HG02759 (cell line): ENCODE measurements at regions not wholly inside any gene's neighbourhood (a gene's known extent, or its start where the extent isn't known, plus 50 kb on each side); places are given as distances from the start of the nearest gene placed in this dataset.
"Not testable (repeated sequence)": the region's sequence is repeated elsewhere in the genome, so short reads cannot be mapped to it uniquely, and the experiment has no call there.

Experiments used
- ATAC-seq: cut with Tn5 transposase; IDR thresholded peaks from one replicate; pipeline ENCODE4 v1.9.1; 2021; ENCODE audit warnings: mild to moderate bottlenecking, moderate library complexity; ENCODE audit not compliant: unreplicated experiment

DNA sequence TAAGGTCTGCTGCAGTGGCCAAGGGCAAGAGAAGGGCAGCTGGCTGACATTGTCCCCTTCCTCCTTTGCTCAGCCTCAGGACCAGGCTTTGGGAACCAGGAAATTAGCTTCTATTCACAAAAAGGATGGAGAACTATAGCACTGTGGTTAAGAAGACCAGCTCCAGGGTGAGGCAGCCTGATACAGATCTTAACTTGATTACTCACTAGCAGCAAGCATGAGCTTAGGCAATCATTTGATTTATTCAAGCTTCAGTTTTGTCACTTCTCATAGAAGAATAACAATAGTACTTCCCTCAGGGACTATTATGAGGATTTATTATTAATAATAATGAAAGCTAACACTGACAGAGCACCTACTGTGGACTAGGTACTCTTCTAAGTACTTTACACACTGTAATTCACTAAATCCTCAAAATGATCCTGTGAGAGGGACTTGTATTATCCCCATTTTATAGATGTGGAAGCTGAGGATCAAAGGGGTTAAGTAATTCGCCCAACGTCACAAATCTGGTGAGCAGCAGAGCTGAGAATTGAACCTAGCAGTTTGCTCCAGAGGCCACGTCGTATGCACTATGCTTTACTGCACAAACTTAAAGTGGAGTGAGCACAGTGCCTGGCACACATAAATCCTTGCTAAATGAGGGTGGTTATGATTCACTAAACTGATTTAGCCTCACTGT, 130.4 kb upstream of the PAK3 start:
- ATAC-seq, result no peak

DNA sequence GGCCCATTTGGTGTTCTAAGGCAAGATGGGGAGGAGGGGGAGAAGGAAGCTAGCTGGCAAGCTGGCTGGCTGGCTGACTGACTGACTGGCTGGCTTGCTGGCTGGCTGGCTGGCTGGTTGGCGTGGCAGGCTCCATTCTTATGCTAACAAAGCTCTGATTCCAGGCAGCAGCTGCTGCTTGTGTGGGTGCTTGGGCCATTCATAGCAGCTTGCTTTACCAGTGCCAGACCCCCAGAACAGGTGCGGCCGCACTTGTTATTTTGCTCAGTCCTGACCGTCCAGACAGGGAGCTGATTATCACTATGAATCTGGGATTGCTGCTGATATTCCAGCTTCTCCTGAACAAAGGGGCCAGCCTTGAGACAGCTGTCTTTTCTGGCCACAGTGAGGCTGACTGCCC, 131.2 kb upstream of the PAK3 start:
- no peak for ATAC-seq

DNA sequence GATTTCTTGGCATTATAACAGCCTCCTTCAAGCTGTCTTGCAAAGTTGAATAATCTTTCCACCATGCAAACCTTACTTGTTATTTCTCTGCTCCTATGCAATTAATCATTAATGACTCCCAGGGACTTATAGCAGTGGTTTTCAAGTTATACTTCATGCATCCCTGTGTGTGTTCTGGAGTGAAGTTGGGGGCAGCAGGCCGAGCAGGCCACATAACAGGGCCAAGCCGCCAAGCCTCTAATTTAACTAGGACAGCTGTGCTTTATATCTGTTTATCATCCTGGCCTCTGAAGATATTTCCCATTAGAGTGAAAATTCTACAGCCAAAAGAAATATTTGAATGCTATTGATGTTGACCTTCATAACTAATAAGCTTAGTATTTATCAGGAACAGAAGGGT, 133.5 kb upstream of the PAK3 start:
- ATAC-seq, result no peak

GRCh38 chrX:110955706-110956105, 140.3 kb upstream of the PAK3 start:
- ATAC-seq, result no peak

DNA sequence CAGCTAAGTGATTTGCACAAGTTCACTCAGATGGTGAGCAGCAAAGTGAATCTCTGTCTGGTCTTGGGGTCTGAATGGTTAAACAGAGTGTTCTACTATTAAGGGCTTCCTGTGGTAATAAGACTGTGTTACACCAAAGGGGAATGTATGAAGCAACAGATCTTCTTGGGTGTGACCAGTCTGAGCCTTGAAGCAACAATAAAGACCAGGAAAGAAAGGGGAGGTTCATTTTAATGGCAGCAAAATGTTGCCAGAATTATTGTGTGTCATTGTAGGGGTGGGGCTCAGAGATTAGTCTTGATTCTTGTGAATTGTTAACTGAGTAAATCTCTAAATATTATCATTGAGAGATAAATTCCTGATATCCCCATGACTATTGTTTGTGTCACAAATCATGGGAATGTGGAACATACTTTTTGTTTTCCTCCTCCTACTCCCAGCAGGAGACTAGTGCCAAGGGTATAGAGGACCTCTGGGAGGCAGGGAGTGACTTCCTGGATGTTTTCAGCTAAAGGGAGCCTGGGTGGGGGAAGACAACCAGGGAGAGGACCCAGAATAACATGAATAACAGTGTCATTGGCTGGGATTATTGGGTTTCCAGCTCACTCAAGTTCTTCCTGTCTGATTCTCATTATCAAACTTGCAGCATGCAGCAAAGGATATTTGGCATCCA, 141.4 kb upstream of the PAK3 start:
- no peak for ATAC-seq

- ATAC-seq, result no peak
Measured at GRCh38 chrX:110951472-110952269, 144.3 kb upstream of the PAK3 start.

GRCh38 chrX:110944751-110945675, 149.4 kb upstream of the CHRDL1 start:
- no peak for ATAC-seq

- no peak for ATAC-seq
Measured at GRCh38 chrX:110944311-110944750, 148.7 kb upstream of the CHRDL1 start.

- ATAC-seq, result no peak
Measured at GRCh38 chrX:110941906-110942305, 146.3 kb upstream of the CHRDL1 start.

DNA sequence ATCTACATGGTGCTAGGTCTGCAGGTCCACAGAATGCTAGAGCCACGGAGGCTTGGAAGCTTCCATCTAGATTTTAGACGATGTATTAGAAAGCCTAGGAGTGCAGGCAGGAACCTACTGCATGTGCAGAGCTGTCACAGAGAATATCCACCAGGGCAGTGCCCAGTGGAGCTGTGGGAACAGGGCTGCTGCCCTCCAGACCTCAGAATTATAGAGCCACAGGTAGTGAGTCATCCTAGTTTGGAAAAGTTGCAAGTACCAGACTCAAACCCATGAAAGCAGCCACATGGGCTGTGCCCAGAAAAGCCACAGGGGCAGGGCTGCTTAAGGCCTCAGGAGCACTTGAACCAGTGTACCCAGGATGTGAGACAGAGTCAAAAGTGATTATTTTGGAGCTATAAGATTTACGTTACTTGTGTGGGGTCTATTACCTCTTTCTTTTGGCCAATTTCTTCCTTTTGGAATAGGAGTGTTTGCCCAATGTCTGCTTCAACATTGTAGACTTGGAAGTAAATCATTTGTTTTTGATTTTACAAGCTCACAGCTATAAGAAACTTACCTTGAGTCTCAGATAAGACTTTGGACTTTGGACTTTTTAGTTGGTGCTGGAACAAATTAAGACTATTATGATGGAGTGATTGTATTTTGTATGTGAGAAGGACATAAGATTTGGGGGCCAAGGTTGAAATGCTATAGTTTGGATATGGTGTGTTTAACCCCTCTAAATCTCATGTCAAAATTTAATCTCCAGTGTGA, 143.5 kb upstream of the CHRDL1 start:
- no peak for ATAC-seq

GRCh38 chrX:110924871-110925270, 129.3 kb upstream of the CHRDL1 start:
- ATAC-seq, result no peak

DNA sequence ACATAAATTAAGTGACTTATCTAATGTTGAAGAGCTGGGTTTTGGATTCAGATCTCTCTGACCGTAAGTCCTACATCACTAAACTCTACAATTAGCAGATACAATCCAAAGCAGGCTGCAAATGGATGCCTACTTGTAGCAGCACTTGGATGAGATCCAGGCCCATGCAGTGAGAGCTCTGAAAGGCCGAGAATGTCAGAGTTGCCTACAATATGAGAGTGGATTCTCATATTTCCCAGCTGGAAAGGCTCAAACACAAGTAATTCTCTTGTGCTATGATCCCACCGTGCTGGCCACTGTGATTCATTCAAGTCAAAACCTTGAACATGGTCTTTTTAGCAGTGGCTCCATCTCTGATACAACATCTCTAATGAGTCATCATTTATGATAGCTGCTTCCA, 125.4 kb upstream of the CHRDL1 start:
- no peak for ATAC-seq

GRCh38 chrX:110915570-110915969, 120.0 kb upstream of the CHRDL1 start:
- no peak for ATAC-seq

DNA sequence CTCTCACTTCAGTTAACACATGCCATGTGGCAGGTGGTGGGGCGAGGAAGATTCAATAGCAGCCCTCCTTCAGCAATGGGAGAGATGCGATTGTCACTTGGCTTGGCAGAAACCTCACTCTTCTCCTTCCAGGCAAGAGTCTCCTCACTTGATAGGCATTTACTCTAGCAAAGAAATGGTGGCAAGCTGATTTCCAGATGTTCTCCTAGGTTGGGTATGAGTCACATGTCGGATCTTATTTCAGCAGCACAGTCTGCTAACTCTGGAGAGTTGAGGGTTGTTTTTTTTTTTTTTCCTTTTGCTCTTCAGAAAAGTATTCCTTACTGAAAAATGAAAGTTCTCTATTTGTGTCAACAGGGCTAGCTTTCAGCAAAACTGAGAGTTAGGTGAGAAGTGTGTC, 119.5 kb upstream of the CHRDL1 start:
- ATAC-seq, result no peak

GRCh38 chrX:110914281-110914680, 118.7 kb upstream of the CHRDL1 start:
- no peak for ATAC-seq

- ATAC-seq, result not testable (repeated sequence)
Measured at GRCh38 chrX:110904747-110905146, 109.1 kb upstream of the CHRDL1 start.

- no peak for ATAC-seq
Measured at GRCh38 chrX:110881971-110882370, 86.4 kb upstream of the CHRDL1 start.

DNA sequence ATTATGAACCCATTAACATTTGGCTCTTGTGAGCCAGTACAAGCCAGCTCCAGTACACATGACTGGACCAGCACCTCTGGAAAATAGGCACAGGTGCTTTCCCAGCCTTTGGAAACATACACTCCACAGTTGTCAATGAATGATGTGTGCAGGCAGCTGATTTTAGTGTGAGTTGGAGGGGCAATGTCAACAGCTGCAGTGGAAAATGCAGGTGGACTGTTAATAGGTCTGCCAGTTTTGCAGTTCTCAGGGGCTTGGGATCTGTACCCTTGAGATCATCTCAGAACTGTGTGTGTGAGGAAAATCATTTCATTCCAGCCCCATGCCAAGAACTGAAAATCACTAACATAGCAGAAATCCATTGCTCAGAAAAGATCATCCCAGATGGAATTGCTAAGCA, 81.7 kb upstream of the CHRDL1 start:
- ATAC-seq, result no peak

DNA sequence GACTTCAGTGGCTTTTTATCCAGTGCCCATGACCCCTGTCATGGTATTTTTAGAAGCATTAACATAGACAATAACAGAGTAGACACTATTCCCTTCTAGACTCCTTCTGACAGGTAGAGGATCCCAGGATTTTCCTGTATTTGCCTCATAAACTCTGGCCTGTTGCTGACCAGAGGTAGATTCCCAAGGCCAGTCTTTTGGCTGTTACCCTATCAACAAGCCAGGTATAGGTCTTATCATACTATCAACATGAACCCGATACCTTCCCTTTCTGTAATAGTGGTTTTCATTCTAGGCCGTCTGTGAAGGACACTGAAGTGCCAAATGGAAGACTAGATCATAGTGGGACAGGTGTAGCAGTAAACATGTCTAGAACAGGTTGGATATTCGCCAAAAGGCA, 76.2 kb upstream of the CHRDL1 start:
- ATAC-seq, result no peak

GRCh38 chrX:110866421-110866820, 70.8 kb upstream of the CHRDL1 start:
- no peak for ATAC-seq
